Skeletal muscle tissue (tissue), 3 donors: ENCODE measurements at regions not wholly inside any gene's neighbourhood (a gene's known extent, or its start where the extent isn't known, plus 50 kb on each side); places are given as distances from the start of the nearest gene placed in this dataset.

ENCODE experiments used
- H3K27ac ChIP-seq: one replicate; pipeline ENCODE4 v1.7.0; 2013; ENCODE audit warnings: mild to moderate bottlenecking, low read depth, low read length, inconsistent platforms
- H3K27me3 ChIP-seq, 3 donors: one replicate each; pipeline ENCODE4 v1.7.0; 2013; ENCODE audit warnings: low read length in 3 of 3; ENCODE audit not compliant: control insufficient read depth in 3 of 3, insufficient read depth in 3 of 3
- H3K36me3 ChIP-seq, 3 donors: one replicate each; pipeline ENCODE4 v1.7.0; 2013; ENCODE audit warnings: low read length in 3 of 3; ENCODE audit not compliant: control insufficient read depth in 3 of 3, insufficient read depth in 3 of 3
- H3K4me1 ChIP-seq, 3 donors: one replicate each; pipeline ENCODE4 v1.7.0; 2013; ENCODE audit warnings: low read length in 3 of 3, mild to moderate bottlenecking in 3 of 3; ENCODE audit not compliant: control insufficient read depth in 3 of 3, insufficient read depth in 3 of 3
- H3K4me3 ChIP-seq, 3 donors: one replicate each; pipeline ENCODE4 v1.7.0; 2013; ENCODE audit warnings: low read length in 3 of 3
- H3K9ac ChIP-seq, 3 donors: one replicate each; pipeline ENCODE4 v1.7.0; 2013; ENCODE audit warnings: low read length in 3 of 3, mild to moderate bottlenecking in 3 of 3, moderate library complexity in 2 of 3, low read depth in 1 of 3
- H3K9me3 ChIP-seq, 3 donors: one replicate each; pipeline ENCODE4 v1.7.0; 2013; ENCODE audit warnings: low read length in 3 of 3; ENCODE audit not compliant: control insufficient read depth in 3 of 3
- donor health status: Osteomylitis.

- H3K4me3 ChIP-seq, result no peak overlapping the region
- H3K27me3 ChIP-seq, result no peaks in the 10 kb centered on the region
- H3K36me3 ChIP-seq, result no peaks in the 10 kb centered on the region
- H3K9me3 ChIP-seq, result peaks cover 0 to under 1% (median 0%) of the 10 kb centered on the region in 3 donors
- no peaks in the 10 kb centered on the region for H3K4me1 ChIP-seq
- no peak overlapping the region for H3K27ac ChIP-seq
- H3K9ac ChIP-seq, result no peak overlapping the region
Observed at GRCh38 chr22:49502126-49502826, 325.4 kb downstream of the BRD1 start.

GRCh38 chr22:49500942-49501395 lies 326.7 kb downstream of the BRD1 start:
- Histone ChIP-seq H3K27ac (no peak overlapping the region), H3K9me3 (no peaks in the 10 kb centered on the region), H3K36me3 (no peaks in the 10 kb centered on the region), H3K4me3 (no peak overlapping the region), H3K4me1 (no peaks in the 10 kb centered on the region), H3K27me3 (no peaks in the 10 kb centered on the region), H3K9ac (no peak overlapping the region)

- H3K27ac ChIP-seq, result no peak overlapping the region
- H3K27me3 ChIP-seq, result no peaks in the 10 kb centered on the region
- H3K9ac ChIP-seq, result no peak overlapping the region
- H3K4me1 ChIP-seq, result no peaks in the 10 kb centered on the region
- no peak overlapping the region for H3K4me3 ChIP-seq
- H3K36me3 ChIP-seq, result no peaks in the 10 kb centered on the region
- H3K9me3 ChIP-seq, result no peaks in the 10 kb centered on the region
Observed at GRCh38 chr22:49500076-49500460, 327.6 kb downstream of the BRD1 start.

- no peaks in the 10 kb centered on the region for H3K36me3 ChIP-seq
- no peaks in the 10 kb centered on the region for H3K4me1 ChIP-seq
- no peak overlapping the region for H3K4me3 ChIP-seq
- H3K9ac ChIP-seq, result no peak overlapping the region
- H3K27me3 ChIP-seq, result no peaks in the 10 kb centered on the region
- H3K27ac ChIP-seq, result no peak overlapping the region
- no peaks in the 10 kb centered on the region for H3K9me3 ChIP-seq
Observed at GRCh38 chr22:49499433-49500075, 328.1 kb downstream of the BRD1 start.

- no peak overlapping the region for H3K4me3 ChIP-seq
- no peak overlapping the region for H3K9ac ChIP-seq
- no peaks in the 10 kb centered on the region for H3K9me3 ChIP-seq
- no peak overlapping the region for H3K27ac ChIP-seq
- no peaks in the 10 kb centered on the region for H3K36me3 ChIP-seq
- no peaks in the 10 kb centered on the region for H3K4me1 ChIP-seq
- no peaks in the 10 kb centered on the region for H3K27me3 ChIP-seq
Observed at GRCh38 chr22:49497266-49497665, 330.4 kb downstream of the BRD1 start.

- Histone ChIP-seq H3K9me3 (no peaks in the 10 kb centered on the region), H3K27me3 (no peaks in the 10 kb centered on the region), H3K27ac (no peak overlapping the region), H3K9ac (no peak overlapping the region), H3K36me3 (no peaks in the 10 kb centered on the region), H3K4me3 (no peak overlapping the region), H3K4me1 (no peaks in the 10 kb centered on the region)
Observed at GRCh38 chr22:49494555-49494954, 333.1 kb downstream of the BRD1 start.

- Histone ChIP-seq H3K36me3 (no peaks in the 10 kb centered on the region), H3K4me1 (no peaks in the 10 kb centered on the region), H3K27me3 (no peaks in the 10 kb centered on the region), H3K9me3 (peaks cover 0 to 3% (median 0%) of the 10 kb centered on the region in 3 donors), H3K9ac (no peak overlapping the region), H3K27ac (no peak overlapping the region), H3K4me3 (no peak overlapping the region)
Observed at GRCh38 chr22:49492741-49493251, 334.9 kb downstream of the BRD1 start.

- H3K9me3 ChIP-seq, result peaks cover 0 to 3% (median 0%) of the 10 kb centered on the region in 3 donors
- no peak overlapping the region for H3K4me3 ChIP-seq
- no peak overlapping the region for H3K27ac ChIP-seq
- no peaks in the 10 kb centered on the region for H3K36me3 ChIP-seq
- no peaks in the 10 kb centered on the region for H3K4me1 ChIP-seq
- no peaks in the 10 kb centered on the region for H3K27me3 ChIP-seq
- H3K9ac ChIP-seq, result no peak overlapping the region
Observed at GRCh38 chr22:49492308-49492707, 335.4 kb downstream of the BRD1 start.

- H3K9me3 ChIP-seq, result peaks cover 0 to 3% (median 0%) of the 10 kb centered on the region in 3 donors
- H3K4me1 ChIP-seq, result no peaks in the 10 kb centered on the region
- no peak overlapping the region for H3K27ac ChIP-seq
- no peaks in the 10 kb centered on the region for H3K27me3 ChIP-seq
- no peaks in the 10 kb centered on the region for H3K36me3 ChIP-seq
- H3K9ac ChIP-seq, result no peak overlapping the region
- no peak overlapping the region for H3K4me3 ChIP-seq
Observed at GRCh38 chr22:49491726-49492125, 335.9 kb downstream of the BRD1 start.

- H3K9me3 ChIP-seq, result peaks cover 0 to 3% (median 0%) of the 10 kb centered on the region in 3 donors
- no peak overlapping the region for H3K27ac ChIP-seq
- H3K9ac ChIP-seq, result no peak overlapping the region
- H3K36me3 ChIP-seq, result no peaks in the 10 kb centered on the region
- no peaks in the 10 kb centered on the region for H3K27me3 ChIP-seq
- H3K4me3 ChIP-seq, result no peak overlapping the region
- H3K4me1 ChIP-seq, result no peaks in the 10 kb centered on the region
Observed at GRCh38 chr22:49491221-49491635, 336.4 kb downstream of the BRD1 start.
